Liver (tissue), 7 donors: ENCODE measurements at regions not wholly inside any gene's neighbourhood (a gene's known extent, or its start where the extent isn't known, plus 50 kb on each side); places are given as distances from the start of the nearest gene placed in this dataset.

Source experiments
- DNase-seq: peaks from one replicate; pipeline ENCODE4 v3.0.0-alpha.2; 2017; ENCODE audit warnings: low spot score
- H3K27ac ChIP-seq, 2 donors: one replicate each; pipeline ENCODE4 v1.7.0; 2013; ENCODE audit warnings: inconsistent platforms in 2 of 2, low read length in 2 of 2, control low read depth in 1 of 2, low read depth in 1 of 2, mild to moderate bottlenecking in 1 of 2
- H3K27me3 ChIP-seq, 4 donors: one replicate each; pipeline versions ENCODE4 v1.6.1 to v1.7.0; 2013; ENCODE audit warnings: low read length in 3 of 4, inconsistent platforms in 1 of 4, mild to moderate bottlenecking in 1 of 4, moderate library complexity in 1 of 4; ENCODE audit not compliant: control insufficient read depth in 4 of 4, insufficient read depth in 4 of 4
- H3K36me3 ChIP-seq, 4 donors: one replicate each; pipeline versions ENCODE4 v1.6.1 to v1.7.0; 2013; ENCODE audit warnings: low read length in 3 of 4, mild to moderate bottlenecking in 3 of 4, low read depth in 1 of 4, moderate library complexity in 1 of 4; ENCODE audit not compliant: control insufficient read depth in 4 of 4, insufficient read depth in 3 of 4
- H3K4me1 ChIP-seq, 4 donors: one replicate each; pipeline versions ENCODE4 v1.6.1 to v1.7.0; 2013; ENCODE audit warnings: low read length in 3 of 4, mild to moderate bottlenecking in 3 of 4, moderate library complexity in 1 of 4; ENCODE audit not compliant: control insufficient read depth in 4 of 4, insufficient read depth in 4 of 4
- H3K4me3 ChIP-seq, 3 donors: one replicate each; pipeline versions ENCODE4 v1.6.1 to v1.7.0; 2013; ENCODE audit warnings: low read length in 3 of 3, control low read depth in 1 of 3, low read depth in 1 of 3, mild to moderate bottlenecking in 1 of 3
- H3K9ac ChIP-seq, 2 donors: one replicate each; pipeline ENCODE4 v1.7.0; 2013; ENCODE audit warnings: low read length in 2 of 2, mild to moderate bottlenecking in 2 of 2, moderate library complexity in 2 of 2, control low read depth in 1 of 2, low read depth in 1 of 2
- H3K9me3 ChIP-seq, 4 donors: one replicate each; pipeline versions ENCODE4 v1.6.1 to v1.7.0; 2013; ENCODE audit warnings: low read length in 3 of 4; ENCODE audit not compliant: control insufficient read depth in 4 of 4
- ATF3 ChIP-seq: IDR thresholded peaks from 2 replicates; pipeline ENCODE4 v1.6.1; 2016; ENCODE audit warnings: antibody characterized with exemption
- EGR1 ChIP-seq, 2 donors: IDR thresholded peaks; 2 replicates each; pipeline ENCODE4 v1.6.1; 2016 to 2018; ENCODE audit warnings: antibody characterized with exemption in 2 of 2, low read depth in 2 of 2
- GABPA ChIP-seq, 2 donors: IDR thresholded peaks in 1 of 2; conservative IDR thresholded peaks in 1 of 2; 2 replicates each; pipeline ENCODE4 v1.6.1; 2016; ENCODE audit warnings: antibody characterized with exemption in 2 of 2, mild to moderate bottlenecking in 1 of 2, moderate library complexity in 1 of 2
- HNF4A ChIP-seq, 2 donors: conservative IDR thresholded peaks; 2 replicates each; pipeline ENCODE4 v1.6.1; 2016; ENCODE audit warnings: antibody characterized with exemption in 2 of 2, mild to moderate bottlenecking in 2 of 2
- HNF4G ChIP-seq: IDR thresholded peaks from 2 replicates; pipeline ENCODE4 v1.6.1; 2016; ENCODE audit warnings: antibody characterized with exemption
- JUND ChIP-seq, 2 donors: IDR thresholded peaks; 2 replicates each; pipeline ENCODE4 v1.6.1; 2016; ENCODE audit warnings: antibody characterized with exemption in 2 of 2
- MAX ChIP-seq: IDR thresholded peaks from 2 replicates; pipeline ENCODE4 v1.6.1; 2016; ENCODE audit warnings: antibody characterized with exemption
- NR2F2 ChIP-seq: IDR thresholded peaks from 2 replicates; pipeline ENCODE4 v1.6.1; 2016; ENCODE audit warnings: antibody characterized with exemption
- RAD21 ChIP-seq, 2 donors: IDR thresholded peaks; 2 replicates each; pipeline ENCODE4 v1.6.1; 2016; ENCODE audit warnings: antibody characterized with exemption in 2 of 2, mild to moderate bottlenecking in 2 of 2
- REST ChIP-seq: IDR thresholded peaks from 2 replicates; pipeline ENCODE4 v1.6.1; 2016; ENCODE audit warnings: antibody characterized with exemption, mild to moderate bottlenecking
- RXRA ChIP-seq, 2 donors: IDR thresholded peaks; 2 replicates each; pipeline ENCODE4 v1.6.1; 2017 to 2018; ENCODE audit warnings: antibody characterized with exemption in 2 of 2, mild to moderate bottlenecking in 1 of 2
- SP1 ChIP-seq: IDR thresholded peaks from 2 replicates; pipeline ENCODE4 v1.6.1; 2018; ENCODE audit warnings: antibody characterized with exemption, mild to moderate bottlenecking
- YY1 ChIP-seq: IDR thresholded peaks from 2 replicates; pipeline ENCODE4 v1.6.1; 2016; ENCODE audit warnings: antibody characterized with exemption, mild to moderate bottlenecking
- WGBS: extraction: QIAGEN DNeasy Blood & Tissue Kit; methylation state at CpG from one replicate; pipeline ENCODE4 v1.1.7; 2013; 5-methylcytosine and 5-hydroxymethylcytosine counted together
- donor health status: healthy.
- donor health status: healthy.
- donor health status: healthy.
- donor health status: healthy.

- Histone ChIP-seq H3K27ac (peak overlapping the region; percentile 74 to 81), H3K4me3 (no peak overlapping the region), H3K9ac (peak overlapping the region in 1 of 2 donors; percentile 13), H3K36me3 (no peaks in the 10 kb centered on the region), H3K9me3 (no peaks in the 10 kb centered on the region), H3K4me1 (peaks cover 15 to 43% (median 35%) of the 10 kb centered on the region in 4 donors), H3K27me3 (no peaks in the 10 kb centered on the region)
- no peak for DNase-seq
- TF ChIP-seq NR2F2, result peak; percentile 86
- TF ChIP-seq HNF4G, result peak; percentile 58
- no peak for TF ChIP-seq EGR1 (IDR thresholded peaks at IDR 0.05; ENCODE audit: low read depth in 2 of 2)
- TF ChIP-seq YY1, result no peak
- no peak for TF ChIP-seq GABPA (IDR thresholded peaks at IDR 0.05 in 1 of 2, conservative IDR thresholded peaks at IDR 0.05 in 1 of 2)
- TF ChIP-seq REST, result no peak
- peak; percentile 32 to 44 for TF ChIP-seq JUND (IDR thresholded peaks at IDR 0.05)
- peak; percentile 88 to 96 for TF ChIP-seq RXRA (IDR thresholded peaks at IDR 0.05)
- TF ChIP-seq ATF3, result no peak
- TF ChIP-seq MAX, result no peak
- peak; percentile 36 to 71 for TF ChIP-seq RAD21 (IDR thresholded peaks at IDR 0.05)
- TF ChIP-seq SP1, result peak; percentile 83
- peak; percentile 70 to 84 for TF ChIP-seq HNF4A (conservative IDR thresholded peaks at IDR 0.05)
- WGBS, result 49% methylated on average over 18 of the region's 18 CpGs
Measured at GRCh38 chr9:89874351-89875321, 269.8 kb downstream of the GADD45G start.

GRCh38 chr9:89877051-89878002 is 272.5 kb downstream of the GADD45G start:
- H3K9ac ChIP-seq, result no peak overlapping the region
- no peak overlapping the region for H3K4me3 ChIP-seq
- H3K36me3 ChIP-seq, result no peaks in the 10 kb centered on the region
- H3K9me3 ChIP-seq, result no peaks in the 10 kb centered on the region
- no peaks in the 10 kb centered on the region for H3K27me3 ChIP-seq
- H3K27ac ChIP-seq, result no peak overlapping the region
- DNase-seq, result no peak
- TF ChIP-seq REST, result no peak
- no peak for TF ChIP-seq EGR1 (IDR thresholded peaks at IDR 0.05; ENCODE audit: low read depth in 2 of 2)
- 76% methylated on average over 18 of the region's 18 CpGs for WGBS
- H3K4me1 ChIP-seq, result peaks cover 15 to 43% (median 35%) of the 10 kb centered on the region in 4 donors
